Gastroesophageal sphincter (tissue), 4 donors: ENCODE measurements at regions not wholly inside any gene's neighbourhood (a gene's known extent, or its start where the extent isn't known, plus 50 kb on each side); places are given as distances from the start of the nearest gene placed in this dataset.

Experiments
- ATAC-seq: fragments of 150-250 bp; one replicate; pipeline ENCODE4 v1.9.1; 2016; ENCODE audit warnings: mild to moderate bottlenecking, moderate library complexity
- H3K27ac ChIP-seq, 4 donors: fragments of 200-600 bp; sonication (generic) in 3 of 4; 1 replicate in 3 of 4; 2 replicates in 1 of 4; pipeline ENCODE4 v1.5.1; 2016 to 2019
- H3K27me3 ChIP-seq: fragments of 200-600 bp; sonication (generic); one replicate; pipeline ENCODE4 v1.5.1; 2019
- H3K36me3 ChIP-seq, 2 donors: fragments of 200-600 bp; sonication (generic); one replicate each; pipeline ENCODE4 v1.5.1; 2019; ENCODE audit warnings: control low read depth in 1 of 2
- H3K4me1 ChIP-seq, 3 donors: fragments of 200-600 bp; sonication (generic); 1 replicate in 2 of 3; 2 replicates in 1 of 3; pipeline ENCODE4 v1.5.1; 2016 to 2019; ENCODE audit warnings: control low read depth in 2 of 3
- H3K4me3 ChIP-seq, 2 donors: fragments of 200-600 bp; sonication (generic); one replicate each; pipeline ENCODE4 v1.5.1; 2019; ENCODE audit warnings: mild to moderate bottlenecking in 1 of 2, moderate library complexity in 1 of 2
- H3K9me3 ChIP-seq, 3 donors: fragments of 200-600 bp; sonication (generic); one replicate each; pipeline ENCODE4 v1.5.1; 2017 to 2019; ENCODE audit warnings: control low read depth in 2 of 3
- EP300 ChIP-seq: sonication (generic); formaldehyde crosslinking; IDR thresholded peaks from one replicate; pipeline ENCODE4 v1.6.1; 2017; ENCODE audit warnings: antibody characterized with exemption, mild to moderate bottlenecking
- POLR2A ChIP-seq, 2 donors: fragments of 450-650 bp; IDR thresholded peaks; one replicate each; pipeline ENCODE4 v1.6.1; 2017; ENCODE audit warnings: antibody characterized with exemption in 2 of 2, mild to moderate bottlenecking in 2 of 2, moderate library complexity in 1 of 2
- POLR2AphosphoS5 ChIP-seq: sonication (generic); formaldehyde crosslinking; IDR thresholded peaks from one replicate; pipeline ENCODE4 v1.6.1; 2017; ENCODE audit warnings: antibody characterized with exemption
- WGBS, 2 donors: methylation state at CpG; one replicate each; pipeline ENCODE4 v1.1.5; 2018; ENCODE audit warnings: low coverage in 1 of 2; 5-methylcytosine and 5-hydroxymethylcytosine counted together
- TF ChIP-seq, protein P1 (sequence below), 4 experiments: fragments of 200-600 bp in 2 of 4; fragments of 450-650 bp in 2 of 4; sonication (generic) in 1 of 4; IDR thresholded peaks; one replicate each; pipeline ENCODE4 v1.5.1; 2017 to 2019; ENCODE audit warnings: antibody characterized with exemption in 4 of 4, mild to moderate bottlenecking in 2 of 4, moderate library complexity in 2 of 4

DNA sequence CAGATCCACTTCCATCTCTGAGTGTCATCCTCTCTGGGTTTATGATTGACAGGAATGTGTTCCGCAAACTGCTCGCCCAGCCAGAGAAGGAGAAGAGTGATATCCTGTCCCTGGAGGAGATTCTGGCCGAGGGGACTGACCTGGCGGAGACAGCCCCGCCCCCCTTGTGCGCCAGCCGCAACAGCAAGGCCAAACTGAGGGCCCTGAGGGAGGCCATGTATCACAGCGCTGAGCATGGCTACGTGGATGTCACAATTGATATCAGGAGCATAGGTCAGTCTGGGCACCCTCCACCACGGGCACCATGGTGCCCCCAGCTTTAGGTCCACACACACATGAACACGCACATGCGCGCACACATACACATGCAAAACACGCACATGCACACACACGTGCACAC is 67.5 kb upstream of the PWP1 start:
- Histone ChIP-seq H3K27me3 (peaks cover 60% of the 10 kb centered on the region), H3K4me3 (no peak overlapping the region), H3K27ac (no peak overlapping the region), H3K36me3 (no peaks in the 10 kb centered on the region), H3K4me1 (no peaks in the 10 kb centered on the region), H3K9me3 (no peaks in the 10 kb centered on the region)
- ATAC-seq, result no peak
- WGBS, 2 donors, result 100% methylated on average over 5 of the region's 15 CpGs; no CpG with 5 or more reads in 1 of the 2 donors
- TF ChIP-seq POLR2AphosphoS5 (no peak), POLR2A (IDR thresholded peaks at IDR 0.05) (no peak), EP300 (no peak)
- TF ChIP-seq, protein P1, sequence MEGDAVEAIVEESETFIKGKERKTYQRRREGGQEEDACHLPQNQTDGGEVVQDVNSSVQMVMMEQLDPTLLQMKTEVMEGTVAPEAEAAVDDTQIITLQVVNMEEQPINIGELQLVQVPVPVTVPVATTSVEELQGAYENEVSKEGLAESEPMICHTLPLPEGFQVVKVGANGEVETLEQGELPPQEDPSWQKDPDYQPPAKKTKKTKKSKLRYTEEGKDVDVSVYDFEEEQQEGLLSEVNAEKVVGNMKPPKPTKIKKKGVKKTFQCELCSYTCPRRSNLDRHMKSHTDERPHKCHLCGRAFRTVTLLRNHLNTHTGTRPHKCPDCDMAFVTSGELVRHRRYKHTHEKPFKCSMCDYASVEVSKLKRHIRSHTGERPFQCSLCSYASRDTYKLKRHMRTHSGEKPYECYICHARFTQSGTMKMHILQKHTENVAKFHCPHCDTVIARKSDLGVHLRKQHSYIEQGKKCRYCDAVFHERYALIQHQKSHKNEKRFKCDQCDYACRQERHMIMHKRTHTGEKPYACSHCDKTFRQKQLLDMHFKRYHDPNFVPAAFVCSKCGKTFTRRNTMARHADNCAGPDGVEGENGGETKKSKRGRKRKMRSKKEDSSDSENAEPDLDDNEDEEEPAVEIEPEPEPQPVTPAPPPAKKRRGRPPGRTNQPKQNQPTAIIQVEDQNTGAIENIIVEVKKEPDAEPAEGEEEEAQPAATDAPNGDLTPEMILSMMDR (IDR thresholded peaks at IDR 0.05), result no peak

DNA sequence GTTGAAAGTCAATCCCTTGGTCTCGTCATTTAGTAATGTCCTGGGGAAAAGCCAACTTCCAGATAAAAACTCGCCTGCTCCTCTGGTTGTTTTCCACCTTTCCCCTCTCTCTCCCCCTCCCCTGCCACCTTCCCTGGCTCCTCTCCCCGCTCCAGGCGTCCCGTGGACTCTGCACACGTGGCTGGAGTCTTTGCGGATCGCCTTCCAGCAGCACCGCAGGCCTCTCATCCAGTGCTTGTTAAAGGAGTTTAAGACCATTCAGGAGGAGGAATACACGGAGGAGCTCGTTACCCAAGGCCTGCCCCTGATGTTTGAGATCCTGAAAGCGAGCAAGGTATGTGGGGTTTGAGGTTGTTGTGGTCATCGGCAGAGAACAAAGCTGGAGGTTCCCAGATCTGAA is 65.8 kb upstream of the PWP1 start:
- no peaks in the 10 kb centered on the region for H3K4me1 ChIP-seq
- no peak overlapping the region for H3K4me3 ChIP-seq
- no peak for ATAC-seq
- H3K27me3 ChIP-seq, result peaks cover 51% of the 10 kb centered on the region
- WGBS, 2 donors, result 61% methylated on average over 6 of the region's 13 CpGs; no CpG with 5 or more reads in 1 of the 2 donors
- TF ChIP-seq EP300, result no peak
- no peak for TF ChIP-seq POLR2A (IDR thresholded peaks at IDR 0.05)
- no peak for TF ChIP-seq POLR2AphosphoS5
- TF ChIP-seq, protein P1 (IDR thresholded peaks at IDR 0.05), result no peak
- H3K27ac ChIP-seq, result no peak overlapping the region
- H3K36me3 ChIP-seq, result no peaks in the 10 kb centered on the region
- H3K9me3 ChIP-seq, result peaks cover 0 to 7% (median 0%) of the 10 kb centered on the region in 3 donors

DNA sequence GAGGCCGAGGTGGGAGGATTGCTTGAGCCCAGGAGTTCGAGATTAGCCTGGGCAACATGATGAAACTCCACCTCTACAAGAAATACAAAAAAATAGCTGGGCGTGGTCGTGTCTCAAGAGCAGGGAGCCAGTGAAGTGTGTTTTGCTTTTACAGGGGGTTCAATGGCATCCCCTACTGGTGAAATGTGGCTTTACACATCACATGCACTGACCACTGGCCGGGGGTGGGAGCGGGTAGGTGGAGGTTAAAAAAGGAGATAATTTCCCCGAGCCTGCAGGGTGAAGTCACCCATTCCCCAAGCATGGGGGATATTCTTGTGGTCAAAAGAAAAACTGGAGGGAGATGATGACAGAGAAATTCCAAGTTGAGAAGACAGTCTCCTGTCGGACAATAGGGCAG is 63.6 kb upstream of the PWP1 start:
- no peak for ATAC-seq
- peaks cover 0 to 16% (median 0%) of the 10 kb centered on the region in 3 donors for H3K9me3 ChIP-seq
- no peaks in the 10 kb centered on the region for H3K4me1 ChIP-seq
- peaks cover 37% of the 10 kb centered on the region for H3K27me3 ChIP-seq
- no peak for TF ChIP-seq POLR2AphosphoS5
- TF ChIP-seq, protein P1 (IDR thresholded peaks at IDR 0.05), result peak in 1 of 4 experiments; percentile 19
- no peak overlapping the region for H3K4me3 ChIP-seq
- no peaks in the 10 kb centered on the region for H3K36me3 ChIP-seq
- 60 to 73% methylated on average over 8 of the region's 8 CpGs for WGBS, 2 donors
- no peak overlapping the region for H3K27ac ChIP-seq

DNA sequence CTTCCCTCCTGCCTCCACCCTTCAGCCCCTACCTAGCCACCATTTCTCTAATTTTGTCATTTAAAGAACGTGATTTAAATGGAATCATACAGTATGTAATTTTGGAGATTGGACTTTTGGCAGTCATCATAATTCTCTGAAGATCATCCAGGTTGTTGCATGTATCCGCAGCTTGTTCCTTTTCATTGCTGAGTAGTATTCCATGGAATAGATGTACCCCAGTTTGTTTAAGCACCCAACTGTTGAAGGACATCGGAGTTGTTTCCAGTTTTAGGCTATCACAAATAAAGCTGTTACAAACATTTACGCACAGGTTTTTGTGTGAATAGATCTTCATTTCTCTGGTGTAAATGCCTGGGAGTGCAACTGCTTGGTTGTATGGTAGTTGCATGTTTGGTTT is 61.1 kb upstream of the PWP1 start:
- TF ChIP-seq, protein P1 (IDR thresholded peaks at IDR 0.05), result no peak
- TF ChIP-seq POLR2AphosphoS5, result no peak
- no peak for TF ChIP-seq POLR2A (IDR thresholded peaks at IDR 0.05)
- TF ChIP-seq EP300, result no peak
- no peaks in the 10 kb centered on the region for H3K36me3 ChIP-seq
- peaks cover 0 to 16% (median 0%) of the 10 kb centered on the region in 3 donors for H3K9me3 ChIP-seq
- no peak overlapping the region for H3K27ac ChIP-seq
- peaks cover 16% of the 10 kb centered on the region for H3K27me3 ChIP-seq
- 92 to 100% methylated on average over 3 to 4 of the region's 4 CpGs for WGBS, 2 donors
- no peak overlapping the region for H3K4me3 ChIP-seq
- H3K4me1 ChIP-seq, result no peaks in the 10 kb centered on the region
- ATAC-seq, result no peak

DNA sequence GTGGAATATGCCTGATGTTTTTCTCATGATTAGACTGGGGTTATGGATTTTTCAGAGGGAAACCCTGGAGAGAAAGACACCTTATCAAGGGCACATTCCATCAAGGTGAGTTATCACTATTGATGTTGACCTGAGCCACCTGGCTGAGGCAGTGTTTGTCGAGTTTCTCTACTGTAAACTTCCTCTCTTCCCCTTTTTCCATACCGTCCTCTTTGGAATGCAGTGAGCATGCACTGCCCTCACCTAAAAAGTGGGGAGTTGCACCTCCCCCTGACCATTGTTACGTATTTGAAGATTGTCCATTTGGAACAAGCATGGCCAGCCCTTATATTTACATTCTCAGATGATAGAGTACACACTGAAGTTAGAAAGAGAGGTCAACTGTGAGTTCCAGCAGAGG is 53.9 kb upstream of the PWP1 start:
- Histone ChIP-seq H3K4me3 (no peak overlapping the region), H3K36me3 (no peaks in the 10 kb centered on the region), H3K27me3 (peaks cover 14% of the 10 kb centered on the region), H3K27ac (no peak overlapping the region), H3K9me3 (peaks cover 0 to 15% (median 0%) of the 10 kb centered on the region in 3 donors), H3K4me1 (no peaks in the 10 kb centered on the region)
- TF ChIP-seq, protein P1 (IDR thresholded peaks at IDR 0.05), result no peak
- TF ChIP-seq EP300, result no peak
- TF ChIP-seq POLR2AphosphoS5, result no peak
- no peak for TF ChIP-seq POLR2A (IDR thresholded peaks at IDR 0.05)
- no peak for ATAC-seq
- WGBS, 2 donors, result 27 to 72% methylated on average over 3 of the region's 3 CpGs
